Hypothalamus (tissue), 51 donors: ENCODE measurements at regions not wholly inside any gene's neighbourhood (a gene's known extent, or its start where the extent isn't known, plus 50 kb on each side); places are given as distances from the start of the nearest gene placed in this dataset.
"Not testable (repeated sequence)": the region's sequence is repeated elsewhere in the genome, so short reads cannot be mapped to it uniquely, and the experiment has no call there.

ENCODE experiments used
- DNase-seq, 51 donors: peaks; one replicate each; lab custom pipeline; 2025; lab: John Stamatoyannopoulos, UW

GRCh38 chr3:5035113-5035512 is 55.9 kb downstream of the BHLHE40 start:
- DNase-seq = no peak

GRCh38 chr3:5035692-5036391 is 56.6 kb downstream of the BHLHE40 start:
- no peak for DNase-seq

DNA sequence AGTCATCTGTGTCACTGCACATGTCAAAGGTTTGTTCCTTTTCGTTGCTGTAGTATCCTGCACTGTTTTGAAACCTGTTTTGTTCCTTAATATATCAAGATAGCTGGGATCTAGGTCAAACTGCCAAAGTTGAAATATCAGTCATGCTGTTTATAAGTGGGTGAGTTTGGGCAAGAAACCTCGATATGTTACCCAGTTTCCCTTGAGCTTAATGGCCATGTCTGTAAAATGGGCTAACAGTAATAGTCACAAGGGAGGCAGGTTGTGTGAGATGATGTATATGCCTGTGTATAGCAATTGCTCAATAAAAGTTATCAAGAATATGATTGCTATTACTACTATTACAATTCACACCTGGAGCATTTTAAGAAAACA is 57.1 kb downstream of the BHLHE40 start:
- no peak for DNase-seq

DNA sequence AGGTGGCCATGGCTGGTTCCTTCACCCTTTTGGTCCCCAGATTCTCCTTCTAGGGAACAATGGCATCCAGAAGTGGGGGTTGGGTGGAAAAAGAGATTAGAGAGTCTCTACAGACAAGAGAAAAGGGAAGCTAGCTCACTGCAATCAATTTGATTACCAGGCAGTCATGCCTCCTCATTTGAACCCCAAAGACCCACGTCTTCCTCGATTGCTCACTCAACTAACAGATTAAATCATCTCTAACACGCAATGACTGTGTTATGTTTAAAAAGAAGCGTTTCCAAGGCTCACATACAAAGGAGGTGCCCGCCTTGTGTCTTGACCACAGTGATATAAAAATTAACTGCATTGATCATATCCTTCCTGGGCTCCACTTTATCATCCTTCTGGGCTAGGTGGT is 57.6 kb downstream of the BHLHE40 start:
- no peak for DNase-seq

DNA sequence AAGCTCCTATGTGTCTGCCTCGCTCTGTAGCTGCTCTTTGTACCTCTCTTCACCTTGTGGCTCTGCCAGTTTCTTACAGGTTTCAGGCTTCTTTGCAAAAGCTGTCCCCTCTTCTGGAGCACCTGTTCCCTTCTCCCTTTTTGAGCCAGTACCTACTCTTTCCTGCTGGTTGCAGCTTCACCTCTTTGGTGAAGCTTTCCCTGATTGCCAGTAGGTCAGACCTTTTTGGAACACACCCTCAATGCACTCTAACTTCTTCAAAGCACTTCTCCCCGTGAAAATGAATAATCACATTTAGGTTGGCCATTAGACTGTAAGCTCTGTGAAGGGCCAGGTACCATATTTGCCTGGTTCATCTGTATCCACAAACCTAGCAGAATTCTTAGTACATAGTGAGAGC is 60.3 kb downstream of the BHLHE40 start:
- DNase-seq = no peak

GRCh38 chr3:5041315-5041714 is 62.1 kb downstream of the BHLHE40 start:
- no peak for DNase-seq

DNA sequence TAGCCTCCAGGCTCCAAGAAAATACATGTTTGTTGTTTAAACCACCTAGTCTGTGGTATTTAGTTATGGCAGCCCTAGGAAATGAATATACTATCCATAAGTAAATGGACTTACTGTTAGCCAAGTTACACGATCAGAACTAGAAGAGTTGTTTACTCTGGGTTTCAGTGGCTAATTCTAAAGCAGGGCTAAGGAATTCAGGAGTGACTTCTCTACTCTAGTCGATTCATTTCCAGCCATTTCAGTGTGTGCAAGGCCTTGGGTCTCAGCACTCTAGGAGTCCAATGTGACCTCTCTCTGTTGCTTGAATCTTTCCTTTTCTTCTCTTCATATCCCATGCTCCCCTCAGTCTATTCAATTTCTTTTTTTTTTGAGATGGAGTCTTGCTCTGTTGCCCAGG is 66.7 kb downstream of the BHLHE40 start:
- no peak for DNase-seq

GRCh38 chr3:5047764-5048419 is 68.7 kb downstream of the BHLHE40 start:
- DNase-seq = no peak

GRCh38 chr3:5051772-5052171 is 70.3 kb upstream of the ARL8B start:
- DNase-seq = no peak

- no peak for DNase-seq
Measured at GRCh38 chr3:5052247-5052646, 69.8 kb upstream of the ARL8B start.

DNA sequence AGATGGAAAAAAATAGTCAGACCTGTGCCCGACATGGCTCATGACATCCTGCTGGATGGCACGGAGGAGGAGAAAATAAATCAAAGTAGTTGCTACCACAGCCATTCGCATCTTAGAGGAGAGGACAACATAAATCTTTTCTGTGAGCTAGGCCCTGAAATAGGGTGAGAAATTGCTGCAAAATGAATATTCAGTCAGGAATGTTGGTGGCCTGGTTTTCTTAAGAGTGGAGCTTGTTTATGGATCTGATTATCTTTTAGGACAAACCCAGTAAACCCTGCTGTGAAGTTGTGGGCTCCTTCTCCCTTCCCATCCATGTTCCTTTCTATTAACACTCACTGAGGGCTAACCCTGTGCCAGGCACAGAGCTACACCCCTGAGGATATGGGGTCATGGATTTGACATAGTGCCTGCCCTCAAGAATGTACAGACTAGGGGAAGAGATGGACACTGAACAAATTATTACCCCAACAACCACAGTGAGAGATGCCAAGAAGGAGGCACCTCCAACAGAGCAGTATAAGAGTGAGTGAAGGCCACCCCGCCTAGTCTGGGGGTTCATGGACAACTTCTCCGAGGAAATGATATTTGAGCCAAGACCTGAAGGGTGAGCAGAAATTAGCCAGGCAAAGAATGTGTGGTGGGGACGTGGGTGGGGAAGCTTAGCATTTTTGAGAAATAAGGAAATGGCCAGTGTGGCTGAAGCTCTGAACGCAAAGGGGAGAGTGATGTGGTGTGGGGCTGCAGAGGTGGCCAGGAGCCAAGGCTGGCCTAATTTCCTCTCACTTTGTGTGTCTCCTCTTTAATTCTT is 68.9 kb upstream of the ARL8B start:
- DNase-seq = peak in 9 of 51 donors; percentile 3 to 16 (median 7)

GRCh38 chr3:5054098-5054497 is 68.0 kb upstream of the ARL8B start:
- DNase-seq = peak in 1 of 51 donors; percentile 1

- not testable (repeated sequence) for DNase-seq
Measured at GRCh38 chr3:5054579-5054978, 67.5 kb upstream of the ARL8B start.

GRCh38 chr3:5055357-5056110 is 66.6 kb upstream of the ARL8B start:
- no peak for DNase-seq

DNA sequence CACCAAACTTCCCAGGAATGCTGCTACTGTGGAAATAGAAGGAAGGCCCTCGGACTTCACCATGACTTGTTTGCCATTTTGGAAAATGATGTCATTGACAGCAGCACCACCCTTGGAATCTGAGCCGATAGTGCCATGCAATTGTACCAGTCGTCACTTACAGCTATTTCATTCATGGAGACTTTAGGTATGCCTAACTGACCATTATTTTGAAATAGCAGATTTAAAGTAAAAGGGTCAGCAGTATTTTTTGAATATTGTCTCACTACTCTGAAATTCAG is 66.0 kb upstream of the ARL8B start:
- DNase-seq = no peak

GRCh38 chr3:5057272-5057671 is 64.8 kb upstream of the ARL8B start:
- peak in 1 of 51 donors; percentile 23 for DNase-seq

GRCh38 chr3:5057857-5058324 is 64.2 kb upstream of the ARL8B start:
- DNase-seq = peak in 31 of 51 donors; percentile 3 to 76 (median 26)

DNA sequence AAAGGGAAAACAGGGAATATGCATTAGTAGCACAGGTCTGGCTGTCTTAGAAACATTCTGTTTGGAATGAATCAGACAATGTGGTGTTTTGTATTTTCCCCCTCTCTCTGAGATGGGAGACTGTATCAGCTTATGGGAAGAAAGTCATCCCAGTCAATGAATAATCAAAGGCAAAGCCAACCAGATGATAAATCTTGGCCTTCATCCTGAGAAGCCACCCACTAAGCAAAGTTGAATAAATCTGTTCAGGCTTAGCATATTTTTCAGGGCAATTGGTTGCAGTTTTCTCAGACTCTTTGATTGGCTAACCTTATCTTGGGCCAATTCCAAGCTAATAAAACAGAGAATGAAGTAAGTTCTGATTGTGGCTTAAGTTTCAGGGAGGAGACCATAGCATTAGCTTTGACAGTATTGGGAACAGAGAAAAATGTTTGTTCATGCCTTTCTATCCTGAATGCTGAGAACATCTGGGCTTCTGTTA is 63.6 kb upstream of the ARL8B start:
- DNase-seq = no peak

DNA sequence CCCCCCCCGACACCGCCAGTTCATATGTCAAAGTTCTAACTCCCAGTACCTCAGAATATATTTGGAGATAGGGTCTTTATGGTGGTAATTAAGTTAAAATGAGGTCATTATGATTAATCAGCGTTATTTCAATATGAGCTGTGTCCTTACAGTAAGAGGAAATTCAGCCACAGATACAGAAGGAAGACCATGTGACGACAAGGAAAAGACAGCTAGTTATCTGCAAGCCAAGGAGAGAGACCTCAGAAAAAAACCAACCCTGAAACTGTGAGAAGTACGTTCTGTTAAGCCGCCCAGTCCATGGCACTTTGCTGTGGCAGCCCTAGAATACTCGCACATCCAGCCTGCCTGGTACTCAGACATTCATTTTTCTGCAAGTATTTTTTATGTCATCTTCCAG is 62.3 kb upstream of the ARL8B start:
- DNase-seq = no peak

DNA sequence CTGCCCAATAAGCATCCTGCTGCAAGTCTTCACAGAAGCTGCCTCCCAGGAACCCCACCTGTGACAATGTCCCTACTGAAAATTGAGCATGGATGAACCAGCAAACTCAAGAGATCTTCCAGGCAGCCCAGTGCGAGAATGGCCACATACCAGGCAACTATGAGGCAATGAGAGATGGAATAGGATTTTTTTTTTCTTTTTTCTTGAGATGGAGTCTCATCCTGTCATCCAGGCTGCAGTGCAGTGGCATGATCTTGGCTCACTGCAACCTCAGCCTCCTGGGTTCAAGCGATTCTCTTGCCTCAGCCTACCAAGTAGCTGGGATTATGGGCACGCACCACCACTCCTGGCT is 60.9 kb upstream of the ARL8B start:
- DNase-seq = no peak

GRCh38 chr3:5063724-5064123 is 58.4 kb upstream of the ARL8B start:
- DNase-seq = no peak
